K562 (cell line): ENCODE measurements at regions not wholly inside any gene's neighbourhood (a gene's known extent, or its start where the extent isn't known, plus 50 kb on each side); places are given as distances from the start of the nearest gene placed in this dataset.

Experiments
- ATAC-seq: fragments of 200-7000 bp; cut with Tn5 transposase; 3 replicates; pipeline ENCODE4 v1.9.1; 2020; ENCODE audit warnings: moderate library complexity
- BruUV-seq: library from RNA; stranded (reverse); fragments of 400-500 nt; replicated peaks from 2 replicates; lab custom pipeline; 2021; lab: Mats Ljungman, UMichigan
- CTCF ChIA-PET: fragments of 300-600 bp; formaldehyde crosslinking; extraction: SDS; loops from one replicate; lab custom pipeline; 2021; ENCODE audit warnings: low intra/inter-chr PET ratio; lab: Yijun Ruan, JAX
- POLR2A ChIA-PET: fragments of 300-600, 350-650 bp; sonication (Branson Sonifier 250); formaldehyde crosslinking; extraction: SDS; loops from one replicate; lab custom pipeline; 2021; ENCODE audit warnings: antibody characterized with exemption, inconsistent platforms; lab: Yijun Ruan, JAX
- DNase-seq, 4 experiments: peaks; one replicate each; pipeline versions ENCODE4 v3.0.0 to v3.0.0-alpha.2; 2011 to 2018; ENCODE audit warnings: low spot score in 3 of 4, mixed read lengths in 3 of 4; ENCODE audit errors: extremely low read depth in 1 of 4
- FAIRE-seq: peaks from 2 replicates; lab custom pipeline; 2011; peaks lifted over from hg19 to GRCh38; lab: Jason Lieb, UNC
- H2AFZ ChIP-seq: 2 replicates; pipeline ENCODE4 v1.6.0; 2011; ENCODE audit warnings: low read depth, low read length, control low read depth, inconsistent platforms
- H3K27ac ChIP-seq: fragments of 200-600 bp; 3 replicates; pipeline ENCODE4 v1.8.0; 2011; ENCODE audit warnings: low read depth, mild to moderate bottlenecking, control low read depth, inconsistent platforms, low read length, moderate library complexity, mixed read lengths; ENCODE audit errors: extremely low read depth
- H3K27me3 ChIP-seq, 2 experiments: fragments of 300-600 bp in 1 of 2; 2 replicates in 1 of 2; 3 replicates in 1 of 2; pipeline versions ENCODE4 v1.6.0 to v1.8.0; 2011; ENCODE audit warnings: inconsistent platforms in 2 of 2, low read length in 2 of 2, mild to moderate bottlenecking in 1 of 2, mixed read lengths in 1 of 2, moderate library complexity in 1 of 2; ENCODE audit not compliant: control insufficient read depth in 2 of 2, insufficient read depth in 2 of 2
- H3K36me3 ChIP-seq: fragments of 300-600 bp; 3 replicates; pipeline ENCODE4 v1.8.0; 2011; ENCODE audit warnings: mild to moderate bottlenecking, low read length, inconsistent platforms; ENCODE audit not compliant: control insufficient read depth, insufficient read depth
- H3K4me1 ChIP-seq, 2 experiments: fragments of 200-600 bp in 1 of 2; replicated peaks in 1 of 2; 2 replicates in 1 of 2; 3 replicates in 1 of 2; pipeline versions ENCODE4 v1.5.1 to v1.8.0; 2011; ENCODE audit warnings: inconsistent platforms in 2 of 2, low read length in 2 of 2, mild to moderate bottlenecking in 1 of 2, mixed read lengths in 1 of 2, moderate library complexity in 1 of 2; ENCODE audit not compliant: control insufficient read depth in 2 of 2, insufficient read depth in 2 of 2
- H3K4me2 ChIP-seq: 2 replicates; pipeline ENCODE4 v1.6.1; 2011; ENCODE audit warnings: low read length, control low read depth, inconsistent platforms, mixed read lengths; ENCODE audit not compliant: insufficient read depth
- H3K4me3 ChIP-seq: fragments of 200-600 bp; sonication (generic), shearing (Covaris generic); 2 replicates; pipeline ENCODE4 v1.5.1; 2016; ENCODE audit warnings: control low read depth, inconsistent platforms
- H3K79me2 ChIP-seq: fragments of 200-600 bp; 3 replicates; pipeline ENCODE4 v1.8.0; 2011; ENCODE audit warnings: low read length, inconsistent platforms; ENCODE audit not compliant: control insufficient read depth, insufficient read depth
- H3K9ac ChIP-seq, 2 experiments: 2 replicates each; pipeline versions ENCODE4 v1.6.0 to v1.6.1; 2011; ENCODE audit warnings: low read depth in 2 of 2, low read length in 2 of 2, control low read depth in 1 of 2, inconsistent platforms in 1 of 2, mild to moderate bottlenecking in 1 of 2, mixed read lengths in 1 of 2; ENCODE audit not compliant: insufficient read depth in 1 of 2
- H3K9me1 ChIP-seq: one replicate; pipeline ENCODE4 v1.6.0; 2011; ENCODE audit warnings: inconsistent platforms, mild to moderate bottlenecking, low read length, moderate library complexity; ENCODE audit not compliant: control insufficient read depth, insufficient read depth
- H3K9me3 ChIP-seq: replicated peaks from 2 replicates; pipeline ENCODE4 v1.5.1; 2011; ENCODE audit warnings: low read depth, low read length, inconsistent platforms; ENCODE audit not compliant: control insufficient read depth, insufficient read depth
- H4K20me1 ChIP-seq: replicated peaks from 2 replicates; pipeline ENCODE4 v1.6.1; 2011; ENCODE audit warnings: low read length, inconsistent platforms, mixed read lengths; ENCODE audit not compliant: control insufficient read depth, insufficient read depth
- ARID1B ChIP-seq: fragments of 450-650 bp; IDR thresholded peaks from 2 replicates; pipeline ENCODE4 v1.6.1; 2016; ENCODE audit warnings: antibody characterized with exemption, mild to moderate bottlenecking, inconsistent platforms
- BCLAF1 ChIP-seq, 2 experiments: fragments of 450-650 bp in 1 of 2; IDR thresholded peaks; 2 replicates each; pipeline ENCODE4 v1.6.1; 2011 to 2017; ENCODE audit warnings: low read depth in 2 of 2, antibody characterized with exemption in 1 of 2, borderline replicate concordance in 1 of 2, low read length in 1 of 2, mild to moderate bottlenecking in 1 of 2, mixed read lengths in 1 of 2; ENCODE audit not compliant: control insufficient read depth in 1 of 2
- FOXM1 ChIP-seq, 2 experiments: fragments of 450-650 bp in 1 of 2; sonication (generic) in 1 of 2; formaldehyde crosslinking in 1 of 2; IDR thresholded peaks; 2 replicates each; pipeline versions ENCODE4 v1.6.1 to v1.9.0; 2017 to 2022; ENCODE audit warnings: low read depth in 2 of 2, mild to moderate bottlenecking in 2 of 2, missing genetic modification reagents in 1 of 2, moderate library complexity in 1 of 2
- KDM1A ChIP-seq, 2 experiments: fragments of 450-650 bp; IDR thresholded peaks; 2 replicates each; pipeline ENCODE4 v1.6.1; 2016; ENCODE audit warnings: mild to moderate bottlenecking in 2 of 2
- SIN3B ChIP-seq: fragments of 450-650 bp; IDR thresholded peaks from 2 replicates; pipeline ENCODE4 v1.6.1; 2017; ENCODE audit warnings: low read depth, mild to moderate bottlenecking, moderate library complexity
- STAG1 ChIP-seq: sonication (generic); formaldehyde crosslinking; IDR thresholded peaks from 2 replicates; pipeline ENCODE4 v1.5.0; 2020; ENCODE audit warnings: missing genetic modification reagents, borderline replicate concordance
- ZNF124 ChIP-seq: sonication (generic); formaldehyde crosslinking; IDR thresholded peaks from 2 replicates; pipeline ENCODE4 v1.8.1; 2022; ENCODE audit warnings: missing genetic modification reagents
- ZNF212 ChIP-seq: fragments of 450-650 bp; formaldehyde crosslinking; IDR thresholded peaks from 2 replicates; pipeline ENCODE4 v1.4.0; 2020; ENCODE audit warnings: mild to moderate bottlenecking
- ZNF23 ChIP-seq: fragments of 250-450 bp; sonication (Bioruptor Pico); IDR thresholded peaks from 2 replicates; pipeline ENCODE4 v1.4.0; 2020; ENCODE audit warnings: mild to moderate bottlenecking
- ZNF583 ChIP-seq: fragments of 250-450 bp; sonication (Bioruptor Pico); IDR thresholded peaks from 2 replicates; pipeline ENCODE4 v1.4.0; 2020
- WGBS: fragments of 100-300 bp; shearing (Covaris generic); methylation state at CpG from one replicate; pipeline ENCODE4 v1.1.6; 2016; ENCODE audit warnings: low coverage, mixed read lengths; ENCODE audit not compliant: insufficient coverage; ENCODE audit errors: missing lambda C conversion rate; 5-methylcytosine and 5-hydroxymethylcytosine counted together
- in situ Hi-C: fragments of 300-500 bp; cut with MboI; formaldehyde crosslinking; loops from 4 replicates; pipeline ENCODE4 v1.15.0; 2018; ENCODE audit warnings: inconsistent platforms, mixed read lengths
- intact Hi-C: fragments of 100-400 bp; cut with micrococcal nuclease; formaldehyde crosslinking; loops from 2 replicates; pipeline ENCODE4 v1.14.2; 2022
- TF ChIP-seq, protein P1 (sequence below), 2 experiments: fragments of 450-650 bp; IDR thresholded peaks; 2 replicates each; pipeline ENCODE4 v1.6.1; 2016; ENCODE audit warnings: mild to moderate bottlenecking in 2 of 2, borderline replicate concordance in 1 of 2, low read depth in 1 of 2, moderate library complexity in 1 of 2

DNA sequence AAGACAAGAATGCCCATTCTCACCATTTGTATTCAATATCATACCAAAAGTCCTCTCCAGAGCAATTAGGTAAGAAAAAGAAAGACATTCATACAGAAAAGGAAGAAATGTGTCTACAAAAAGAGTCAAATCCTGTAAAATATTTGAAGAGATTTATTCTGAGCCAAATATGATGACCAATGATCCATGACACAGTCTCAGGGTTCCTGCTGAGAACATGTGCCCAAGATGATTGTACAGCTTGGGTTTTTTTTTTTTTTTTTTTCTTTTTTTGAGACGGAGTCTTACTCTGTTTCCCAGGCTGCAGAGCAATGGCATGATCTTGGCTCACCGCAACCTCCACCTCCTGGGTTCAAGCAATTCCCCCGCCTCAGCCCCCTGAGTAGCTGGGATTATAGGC lies 296.2 kb downstream of the C12orf75 start (continued):
- no peak for TF ChIP-seq SIN3B
- TF ChIP-seq KDM1A (IDR thresholded peaks at IDR 0.05), result no peak
- TF ChIP-seq ZNF212 (CRISPR knock-in tag), result no peak
- no peak for TF ChIP-seq FOXM1 (IDR thresholded peaks at IDR 0.05; ENCODE audit: low read depth)
- no peak for TF ChIP-seq FOXM1 (CRISPR knock-in tag; IDR thresholded peaks at IDR 0.05; ENCODE audit: low read depth)

DNA sequence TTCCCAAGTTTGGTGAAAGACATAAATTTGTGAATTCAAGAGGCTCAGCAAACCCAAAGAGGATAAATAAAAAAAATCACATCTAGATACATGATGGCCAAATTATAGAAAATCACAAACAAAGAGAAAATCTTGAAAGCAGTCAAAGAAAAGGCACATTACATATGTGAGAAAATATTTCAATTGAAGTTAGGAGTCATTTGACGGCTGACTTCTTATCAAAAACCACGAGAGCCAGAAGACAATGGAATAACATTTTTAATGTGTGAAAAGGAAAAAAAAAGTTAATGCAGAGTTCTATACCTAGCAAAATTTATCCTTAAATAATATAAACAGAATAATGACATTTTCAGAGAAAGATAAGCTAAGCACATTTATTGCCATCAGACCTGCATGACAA lies 307.0 kb downstream of the C12orf75 start:
- H3K9ac ChIP-seq, result no peak overlapping the region
- POLR2A ChIA-PET, result no interaction called here
- CTCF ChIA-PET, result no interaction called here
- no peak overlapping the region for H3K4me2 ChIP-seq
- no peaks in the 10 kb centered on the region for H4K20me1 ChIP-seq
- in situ Hi-C loops, result no loop called here
- H3K79me2 ChIP-seq, result no peaks in the 10 kb centered on the region
- no TSS peak for BruUV-seq
- H3K9me1 ChIP-seq, result no peaks in the 10 kb centered on the region
- FAIRE-seq, result no peak
- H2AFZ ChIP-seq, result no peak overlapping the region
- H3K4me1 ChIP-seq, result no peaks in the 10 kb centered on the region
- 0% methylated on average over 2 of the region's 2 CpGs for WGBS
- no peak overlapping the region for H3K4me3 ChIP-seq
- H3K27me3 ChIP-seq, result no peaks in the 10 kb centered on the region
- no peaks in the 10 kb centered on the region for H3K36me3 ChIP-seq
- no peak for DNase-seq
- H3K9me3 ChIP-seq, result no peaks in the 10 kb centered on the region
- ATAC-seq, result no peak
- no peak overlapping the region for H3K27ac ChIP-seq
- intact Hi-C loops, result no loop called here
- TF ChIP-seq ZNF583 (no peak), ZNF124 (CRISPR knock-in tag) (no peak), ARID1B (no peak), BCLAF1 (IDR thresholded peaks at IDR 0.05; ENCODE audit: borderline replicate concordance in 1 of 2, control insufficient read depth in 1 of 2, low read depth in 2 of 2, low read length in 1 of 2) (no peak), ZNF23 (CRISPR knock-in tag) (no peak), STAG1 (CRISPR knock-in tag) (no peak)
- TF ChIP-seq, protein P1, sequence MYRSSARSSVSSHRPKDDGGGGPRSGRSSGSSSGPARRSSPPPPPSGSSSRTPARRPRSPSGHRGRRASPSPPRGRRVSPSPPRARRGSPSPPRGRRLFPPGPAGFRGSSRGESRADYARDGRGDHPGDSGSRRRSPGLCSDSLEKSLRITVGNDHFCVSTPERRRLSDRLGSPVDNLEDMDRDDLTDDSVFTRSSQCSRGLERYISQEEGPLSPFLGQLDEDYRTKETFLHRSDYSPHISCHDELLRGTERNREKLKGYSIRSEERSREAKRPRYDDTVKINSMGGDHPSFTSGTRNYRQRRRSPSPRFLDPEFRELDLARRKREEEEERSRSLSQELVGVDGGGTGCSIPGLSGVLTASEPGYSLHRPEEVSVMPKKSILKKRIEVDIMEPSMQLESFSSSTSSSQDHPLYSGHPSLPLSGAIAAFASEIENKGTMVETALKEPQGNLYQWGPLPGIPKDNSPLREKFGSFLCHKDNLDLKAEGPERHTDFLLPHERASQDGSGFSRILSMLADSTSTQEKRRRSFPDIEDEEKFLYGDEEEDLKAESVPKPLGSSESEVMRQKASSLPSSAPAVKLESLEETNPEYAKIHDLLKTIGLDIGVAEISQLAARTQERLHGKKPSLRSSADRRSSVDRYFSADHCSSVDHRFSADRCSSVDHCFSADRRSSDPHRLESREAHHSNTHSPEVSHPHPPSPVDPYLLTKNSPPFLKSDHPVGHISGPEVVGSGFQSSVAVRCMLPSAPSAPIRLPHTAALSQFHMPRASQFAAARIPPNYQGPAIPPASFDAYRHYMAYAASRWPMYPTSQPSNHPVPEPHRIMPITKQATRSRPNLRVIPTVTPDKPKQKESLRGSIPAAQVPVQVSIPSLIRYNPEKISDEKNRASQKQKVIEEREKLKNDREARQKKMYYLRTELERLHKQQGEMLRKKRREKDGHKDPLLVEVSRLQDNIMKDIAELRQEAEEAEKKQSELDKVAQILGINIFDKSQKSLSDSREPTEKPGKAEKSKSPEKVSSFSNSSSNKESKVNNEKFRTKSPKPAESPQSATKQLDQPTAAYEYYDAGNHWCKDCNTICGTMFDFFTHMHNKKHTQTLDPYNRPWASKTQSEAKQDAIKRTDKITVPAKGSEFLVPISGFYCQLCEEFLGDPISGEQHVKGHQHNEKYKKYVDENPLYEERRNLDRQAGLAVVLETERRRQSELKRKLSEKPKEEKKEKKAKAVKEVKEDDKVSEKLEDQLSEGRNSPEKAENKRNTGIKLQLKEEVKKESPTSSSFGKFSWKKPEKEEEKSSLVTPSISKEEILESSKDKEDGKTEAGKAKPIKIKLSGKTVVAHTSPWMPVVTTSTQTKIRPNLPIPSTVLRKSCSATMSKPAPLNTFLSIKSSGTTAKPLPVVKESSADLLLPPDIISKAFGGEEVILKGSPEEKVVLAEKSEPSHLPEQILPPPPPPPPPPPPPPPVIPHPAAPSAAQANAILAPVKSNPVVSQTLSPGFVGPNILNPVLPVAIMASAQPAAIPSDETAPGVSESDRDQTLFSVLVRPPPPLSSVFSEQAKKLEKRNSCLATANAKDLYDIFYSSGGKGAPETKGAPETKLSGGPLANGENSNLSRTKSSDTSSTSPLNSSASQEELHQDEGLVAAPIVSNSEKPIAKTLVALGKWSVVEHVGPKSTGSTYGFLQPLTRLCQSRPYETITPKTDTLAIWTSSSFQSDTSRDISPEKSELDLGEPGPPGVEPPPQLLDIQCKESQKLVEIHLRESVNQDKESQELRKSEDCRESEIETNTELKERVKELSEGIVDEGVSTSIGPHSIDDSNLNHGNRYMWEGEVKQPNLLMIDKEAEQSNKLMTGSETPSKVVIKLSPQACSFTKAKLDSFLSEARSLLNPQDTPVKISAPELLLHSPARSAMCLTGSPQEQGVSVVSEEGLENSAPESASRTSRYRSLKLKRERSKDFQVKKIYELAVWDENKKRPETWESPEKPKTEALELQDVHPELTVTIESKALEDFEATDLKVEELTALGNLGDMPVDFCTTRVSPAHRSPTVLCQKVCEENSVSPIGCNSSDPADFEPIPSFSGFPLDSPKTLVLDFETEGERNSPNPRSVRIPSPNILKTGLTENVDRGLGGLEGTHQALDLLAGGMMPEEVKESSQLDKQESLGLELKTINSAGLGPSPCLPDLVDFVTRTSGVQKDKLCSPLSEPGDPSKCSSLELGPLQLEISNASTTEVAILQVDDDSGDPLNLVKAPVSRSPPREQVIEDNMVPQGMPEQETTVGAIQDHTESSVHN (IDR thresholded peaks at IDR 0.05; ENCODE audit: borderline replicate concordance in 1 of 2, low read depth in 1 of 2), result no peak
